ENCODE measurements at regions not wholly inside any gene's neighbourhood (a gene's known extent, or its start where the extent isn't known, plus 50 kb on each side); places are given as distances from the start of the nearest gene placed in this dataset.

DNA sequence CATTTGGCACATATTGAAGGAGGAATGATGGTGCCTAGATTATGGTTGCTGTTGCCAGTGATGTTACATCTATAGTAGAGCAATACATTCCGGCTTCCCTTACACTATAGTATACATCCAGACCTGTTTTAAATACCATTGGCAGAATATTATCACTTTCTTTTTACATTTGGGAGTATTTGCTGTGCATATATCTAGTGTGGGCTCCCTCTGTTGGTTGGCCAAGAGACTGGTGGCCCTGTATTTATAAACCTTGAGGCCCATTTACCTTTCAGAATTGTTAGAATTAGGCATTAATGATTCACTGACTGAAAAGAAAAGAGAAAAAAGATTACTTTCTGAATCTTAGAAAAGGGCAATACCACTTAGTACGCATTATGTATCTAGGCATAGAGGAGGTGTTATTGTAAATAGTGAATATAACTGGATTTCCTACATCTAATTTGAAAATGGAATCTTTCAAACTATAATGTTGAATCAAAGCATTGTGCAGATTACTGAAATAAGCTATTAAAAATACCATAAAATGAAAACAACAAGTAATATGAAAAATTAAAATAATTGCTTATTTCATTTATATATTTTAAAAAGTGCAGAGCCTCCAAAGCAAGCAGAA, 628.8 kb upstream of the MAN1A1 start:
- TF ChIP-seq NR1H2 (CRISPR knock-in tag; IDR thresholded peaks at IDR 0.05): no peak
- no peak for TF ChIP-seq MXD4 (CRISPR knock-in tag; IDR thresholded peaks at IDR 0.05; ENCODE audit: borderline replicate concordance)
